ENCODE measurements at regions not wholly inside any gene's neighbourhood (a gene's known extent, or its start where the extent isn't known, plus 50 kb on each side); places are given as distances from the start of the nearest gene placed in this dataset.

GRCh38 chr16:59213952-59214351 is 479.8 kb upstream of the GOT2 start:
- Histone ChIP-seq H3K36me3 (ENCODE audit: control insufficient read depth in 2 of 2, insufficient read depth in 2 of 2, low read length in 1 of 2) (no peaks in the 10 kb centered on the region), H3K4me1 (ENCODE audit: control insufficient read depth, insufficient read depth, low read length) (no peaks in the 10 kb centered on the region), H4K20me1 (ENCODE audit: control insufficient read depth, insufficient read depth) (no peaks in the 10 kb centered on the region), H2AFZ (ENCODE audit: control insufficient read depth, low read depth, low read length) (no peak overlapping the region), H3K27me3 (replicated peaks in 1 of 2; ENCODE audit: control insufficient read depth in 2 of 2, insufficient read depth in 2 of 2, low read length in 1 of 2) (no peaks in the 10 kb centered on the region), H3K4me2 (ENCODE audit: control insufficient read depth, insufficient read depth) (no peak overlapping the region), H3K9ac (ENCODE audit: control insufficient read depth, insufficient read depth, low read length) (no peak overlapping the region), H3K27ac (ENCODE audit: control insufficient read depth, insufficient read depth) (no peak overlapping the region), H3K4me3 (no peak overlapping the region), H3K9me3 (replicated peaks; ENCODE audit: control insufficient read depth, insufficient read depth, low read length) (no peaks in the 10 kb centered on the region), H3K79me2 (ENCODE audit: control insufficient read depth, insufficient read depth, low read length) (no peaks in the 10 kb centered on the region)
- BruUV-seq (replicated peaks), result no TSS peak
- RAD21 ChIA-PET (ENCODE audit: unreplicated experiment), result no interaction called here
- DNase-seq (ENCODE audit: low read depth, low spot score) (no peak), ATAC-seq (no peak), FAIRE-seq (no peak)
- in situ Hi-C loops (cut with MboI), result no loop called here
- POLR2A ChIA-PET, result no interaction called here
- SMC1A ChIA-PET (ENCODE audit: uncharacterized antibody, unreplicated experiment), result no interaction called here
- intact Hi-C loops (cut with micrococcal nuclease; ENCODE audit: unreplicated experiment), result no loop called here
- TF ChIP-seq ATF7 (IDR thresholded peaks at IDR 0.05; ENCODE audit: low read depth) (no peak), MTA2 (IDR thresholded peaks at IDR 0.05; ENCODE audit: low read depth) (peak; percentile 59; the same call in 1 of the 2 replicates)
- WGBS (ENCODE audit: insufficient coverage, insufficient replicate concordance, low lambda C conversion rate, missing lambda C conversion rate), result 0% methylated on average over 1 of the region's 1 CpG
- CTCF ChIA-PET, result no interaction called here

GRCh38 chr16:59212492-59213024 is 478.4 kb upstream of the GOT2 start:
- Histone ChIP-seq H3K4me1 (ENCODE audit: control insufficient read depth, insufficient read depth, low read length) (no peaks in the 10 kb centered on the region), H4K20me1 (ENCODE audit: control insufficient read depth, insufficient read depth) (no peaks in the 10 kb centered on the region), H3K9ac (ENCODE audit: control insufficient read depth, insufficient read depth, low read length) (no peak overlapping the region), H3K4me2 (ENCODE audit: control insufficient read depth, insufficient read depth) (no peak overlapping the region), H3K79me2 (ENCODE audit: control insufficient read depth, insufficient read depth, low read length) (no peaks in the 10 kb centered on the region), H3K27me3 (replicated peaks in 1 of 2; ENCODE audit: control insufficient read depth in 2 of 2, insufficient read depth in 2 of 2, low read length in 1 of 2) (no peaks in the 10 kb centered on the region), H3K9me3 (replicated peaks; ENCODE audit: control insufficient read depth, insufficient read depth, low read length) (no peaks in the 10 kb centered on the region), H3K27ac (ENCODE audit: control insufficient read depth, insufficient read depth) (no peak overlapping the region), H3K36me3 (ENCODE audit: control insufficient read depth in 2 of 2, insufficient read depth in 2 of 2, low read length in 1 of 2) (no peaks in the 10 kb centered on the region), H2AFZ (ENCODE audit: control insufficient read depth, low read depth, low read length) (no peak overlapping the region), H3K4me3 (no peak overlapping the region)
- in situ Hi-C loops (cut with MboI), result no loop called here
- ChIA-PET RAD21 (ENCODE audit: unreplicated experiment) (no interaction called here), CTCF (no interaction called here), SMC1A (ENCODE audit: uncharacterized antibody, unreplicated experiment) (no interaction called here), POLR2A (no interaction called here)
- DNase-seq (ENCODE audit: low read depth, low spot score) (no peak), FAIRE-seq (no peak), ATAC-seq (no peak)
- BruUV-seq (replicated peaks), result no TSS peak
- intact Hi-C loops (cut with micrococcal nuclease; ENCODE audit: unreplicated experiment), result no loop called here
- WGBS (ENCODE audit: insufficient coverage, insufficient replicate concordance, low lambda C conversion rate, missing lambda C conversion rate), result 5% methylated on average over 1 of the region's 1 CpG
- TF ChIP-seq LARP7 (IDR thresholded peaks at IDR 0.05) (no peak), JUNB (IDR thresholded peaks at IDR 0.05) (no peak), CHD2 (IDR thresholded peaks at IDR 0.05; ENCODE audit: borderline replicate concordance, low read depth, low read length) (no peak), E2F8 (IDR thresholded peaks at IDR 0.05; ENCODE audit: low read depth, partially characterized antibody) (no peak), MEF2A (IDR thresholded peaks at IDR 0.05; ENCODE audit: insufficient read depth, low read depth, low read length) (no peak), POLR2AphosphoS2 (IDR thresholded peaks at IDR 0.05; ENCODE audit: low read depth, low read length) (no peak), POU2F2 (IDR thresholded peaks at IDR 0.05; ENCODE audit: borderline replicate concordance, low read depth, low read length) (no peak), SREBF1 (IDR thresholded peaks at IDR 0.05; ENCODE audit: low read length) (no peak), TCF3 (IDR thresholded peaks at IDR 0.05; ENCODE audit: borderline replicate concordance, insufficient read depth, low read depth, low read length) (no peak), CREB1 (IDR thresholded peaks at IDR 0.05; ENCODE audit: low read depth) (no peak), IRF3 (IDR thresholded peaks at IDR 0.05) (no peak), BMI1 (IDR thresholded peaks at IDR 0.05; ENCODE audit: borderline replicate concordance) (no peak), TCF12 (IDR thresholded peaks at IDR 0.05; ENCODE audit: low read depth, low read length) (no peak), BRCA1 (IDR thresholded peaks at IDR 0.05; ENCODE audit: low read depth, low read length) (no peak), BCL11A (IDR thresholded peaks at IDR 0.05; ENCODE audit: low read depth, low read length) (no peak), ATF7 (IDR thresholded peaks at IDR 0.05; ENCODE audit: low read depth) (no peak), PAX8 (IDR thresholded peaks at IDR 0.05) (no peak)
